Kidney (tissue), 13 donors: ENCODE measurements at regions not wholly inside any gene's neighbourhood (a gene's known extent, or its start where the extent isn't known, plus 50 kb on each side); places are given as distances from the start of the nearest gene placed in this dataset.

Experiments used
- DNase-seq, 5 donors: peaks; one replicate each; pipeline ENCODE4 v3.0.0-alpha.2; 2013 to 2020
- FAIRE-seq: peaks from 2 replicates; lab custom pipeline; 2012; peaks lifted over from hg19 to GRCh38; lab: Jason Lieb, UNC
- H3K27ac ChIP-seq, 2 donors: one replicate each; pipeline ENCODE4 v1.7.0; 2013; ENCODE audit warnings: low read depth in 2 of 2, low read length in 2 of 2, inconsistent platforms in 1 of 2
- H3K27me3 ChIP-seq: one replicate; pipeline ENCODE4 v1.7.1; 2013; ENCODE audit warnings: low read length, inconsistent platforms; ENCODE audit not compliant: control insufficient read depth, insufficient read depth
- H3K36me3 ChIP-seq, 3 donors: one replicate each; pipeline versions ENCODE4 v1.7.0 to v1.7.1; 2013; ENCODE audit warnings: low read length in 3 of 3, control low read depth in 1 of 3, inconsistent platforms in 1 of 3; ENCODE audit not compliant: insufficient read depth in 3 of 3, control insufficient read depth in 2 of 3
- H3K4me1 ChIP-seq, 3 donors: one replicate each; pipeline versions ENCODE4 v1.7.0 to v1.7.1; 2013; ENCODE audit warnings: low read length in 3 of 3, inconsistent platforms in 1 of 3, low read depth in 1 of 3; ENCODE audit not compliant: control insufficient read depth in 2 of 3, insufficient read depth in 2 of 3
- H3K4me3 ChIP-seq, 3 donors: one replicate each; pipeline versions ENCODE4 v1.7.0 to v1.8.1; 2013; ENCODE audit warnings: low read length in 3 of 3, control low read depth in 1 of 3, inconsistent platforms in 1 of 3
- H3K9ac ChIP-seq, 3 donors: one replicate each; pipeline versions ENCODE4 v1.7.0 to v1.7.1; 2013; ENCODE audit warnings: low read length in 3 of 3, control low read depth in 1 of 3, inconsistent platforms in 1 of 3
- H3K9me3 ChIP-seq, 3 donors: one replicate each; pipeline versions ENCODE4 v1.7.0 to v1.7.1; 2013; ENCODE audit warnings: low read length in 3 of 3, control low read depth in 1 of 3, inconsistent platforms in 1 of 3; ENCODE audit not compliant: control insufficient read depth in 2 of 3, insufficient read depth in 1 of 3
- intact Hi-C: fragments of 100-400 bp; cut with DNase I; formaldehyde crosslinking; loops from one replicate; pipeline ENCODE4 v1.11.1; 2022
- TF ChIP-seq, protein P1 (sequence below): IDR thresholded peaks from 3 replicates; pipeline ENCODE4 v1.5.1; 2012; ENCODE audit warnings: mild to moderate bottlenecking, moderate library complexity, borderline replicate concordance; ENCODE audit not compliant: insufficient read depth; ENCODE audit errors: extremely low read depth
- donor health status: control.
- donor health status: control.
- donor health status: control.
- donor health status: control.
- donor health status: control.
- donor health status: DM: yes; HTN: yes; CAD: no.
- donor health status: Normal renal cell carcinoma (clear cell type).

DNA sequence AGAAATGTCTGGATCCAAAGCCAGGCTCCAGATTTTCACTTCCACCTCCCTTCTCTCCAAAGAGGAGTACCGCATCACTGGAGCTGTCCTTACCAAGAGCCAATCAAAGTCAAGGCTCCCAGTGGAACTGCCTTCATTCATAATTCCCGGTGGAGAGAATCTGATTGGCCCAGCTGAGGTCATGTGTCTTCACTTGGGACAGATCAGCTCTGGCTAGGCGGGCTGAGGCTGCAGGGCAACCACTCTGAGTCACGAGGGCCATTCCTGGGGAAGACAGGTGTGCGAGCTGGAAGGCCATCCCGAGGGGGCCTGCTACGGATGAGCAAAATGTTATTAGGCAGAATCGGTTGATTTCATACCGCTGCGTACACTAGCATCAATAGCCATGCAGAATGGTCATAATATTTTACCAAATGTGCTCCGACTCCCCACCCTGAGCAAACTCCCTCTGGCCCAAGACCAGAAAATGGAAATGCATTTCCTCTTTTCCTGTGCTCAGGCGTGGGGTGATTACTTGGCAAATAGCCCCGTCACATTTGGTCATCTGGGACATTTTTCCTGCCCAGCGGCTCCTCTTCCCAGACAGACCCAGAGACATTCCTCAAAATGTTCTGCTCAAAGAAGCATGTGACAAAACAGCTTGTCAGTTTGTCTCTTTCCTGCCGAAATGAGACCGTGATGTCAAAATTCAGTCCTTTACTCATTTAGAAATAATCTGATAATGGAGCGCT, 111.1 kb downstream of the AIPL1 start:
- Histone ChIP-seq H3K4me3 (no peak overlapping the region), H3K4me1 (peaks cover 0 to 2% (median 0%) of the 10 kb centered on the region in 3 donors), H3K36me3 (no peaks in the 10 kb centered on the region), H3K27ac (no peak overlapping the region), H3K27me3 (no peaks in the 10 kb centered on the region), H3K9ac (no peak overlapping the region), H3K9me3 (no peaks in the 10 kb centered on the region)
- intact Hi-C loops = no loop called here
- FAIRE-seq = no peak
- DNase-seq = peak in 2 of 5 donors; percentile 6 to 15
- TF ChIP-seq, protein P1, sequence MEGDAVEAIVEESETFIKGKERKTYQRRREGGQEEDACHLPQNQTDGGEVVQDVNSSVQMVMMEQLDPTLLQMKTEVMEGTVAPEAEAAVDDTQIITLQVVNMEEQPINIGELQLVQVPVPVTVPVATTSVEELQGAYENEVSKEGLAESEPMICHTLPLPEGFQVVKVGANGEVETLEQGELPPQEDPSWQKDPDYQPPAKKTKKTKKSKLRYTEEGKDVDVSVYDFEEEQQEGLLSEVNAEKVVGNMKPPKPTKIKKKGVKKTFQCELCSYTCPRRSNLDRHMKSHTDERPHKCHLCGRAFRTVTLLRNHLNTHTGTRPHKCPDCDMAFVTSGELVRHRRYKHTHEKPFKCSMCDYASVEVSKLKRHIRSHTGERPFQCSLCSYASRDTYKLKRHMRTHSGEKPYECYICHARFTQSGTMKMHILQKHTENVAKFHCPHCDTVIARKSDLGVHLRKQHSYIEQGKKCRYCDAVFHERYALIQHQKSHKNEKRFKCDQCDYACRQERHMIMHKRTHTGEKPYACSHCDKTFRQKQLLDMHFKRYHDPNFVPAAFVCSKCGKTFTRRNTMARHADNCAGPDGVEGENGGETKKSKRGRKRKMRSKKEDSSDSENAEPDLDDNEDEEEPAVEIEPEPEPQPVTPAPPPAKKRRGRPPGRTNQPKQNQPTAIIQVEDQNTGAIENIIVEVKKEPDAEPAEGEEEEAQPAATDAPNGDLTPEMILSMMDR = no peak

DNA sequence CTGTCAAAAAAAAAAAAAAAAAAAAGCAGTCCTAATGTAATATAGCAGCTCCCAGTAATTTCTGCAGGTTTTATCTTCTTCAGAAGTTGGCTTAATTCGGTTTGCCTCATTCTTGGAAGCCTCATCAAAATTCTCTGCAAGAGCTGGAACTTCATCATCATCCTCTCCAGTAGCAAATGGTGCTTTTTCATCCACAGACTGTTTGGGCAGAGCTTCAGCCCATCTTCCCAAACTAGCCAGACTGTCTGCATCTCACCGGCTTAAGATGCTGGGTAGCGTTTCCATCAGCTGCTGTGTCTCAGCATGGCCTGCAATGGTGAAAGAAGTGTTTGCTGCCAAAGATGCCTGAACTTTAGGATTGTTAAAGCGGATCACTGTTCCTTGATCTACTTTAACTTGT, 112.6 kb downstream of the AIPL1 start:
- H3K4me1 ChIP-seq = peaks cover 0 to 2% (median 0%) of the 10 kb centered on the region in 3 donors
- no peaks in the 10 kb centered on the region for H3K9me3 ChIP-seq
- intact Hi-C loops = no loop called here
- no peaks in the 10 kb centered on the region for H3K27me3 ChIP-seq
- no peaks in the 10 kb centered on the region for H3K36me3 ChIP-seq
- FAIRE-seq (no peak), DNase-seq (no peak)
- TF ChIP-seq, protein P1 = no peak
- H3K27ac ChIP-seq = no peak overlapping the region
- no peak overlapping the region for H3K4me3 ChIP-seq
- no peak overlapping the region for H3K9ac ChIP-seq

DNA sequence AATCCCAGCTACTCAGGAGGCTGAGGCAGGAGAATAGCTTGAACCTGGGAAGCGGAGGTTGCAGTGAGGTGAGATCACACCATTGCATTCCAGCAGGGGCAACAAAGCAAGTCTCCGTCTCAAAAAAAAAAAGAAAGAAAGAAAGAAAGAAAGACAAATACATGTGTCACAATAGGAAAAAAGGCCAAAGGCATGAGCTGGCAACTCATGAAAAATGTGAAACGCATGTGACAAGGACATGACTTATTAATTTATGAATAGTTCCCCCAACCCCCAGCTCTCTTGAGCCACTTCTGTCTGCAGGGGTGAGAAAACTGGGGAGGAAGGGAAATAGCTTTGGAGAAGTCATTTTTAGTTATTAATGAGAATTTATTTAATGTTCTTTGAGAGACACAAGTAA, 120.6 kb downstream of the AIPL1 start:
- Histone ChIP-seq H3K27ac (no peak overlapping the region), H3K4me3 (no peak overlapping the region), H3K9me3 (no peaks in the 10 kb centered on the region), H3K27me3 (no peaks in the 10 kb centered on the region), H3K4me1 (no peaks in the 10 kb centered on the region), H3K36me3 (no peaks in the 10 kb centered on the region), H3K9ac (no peak overlapping the region)
- TF ChIP-seq, protein P1 = no peak
- no peak for DNase-seq
- intact Hi-C loops = no loop called here
- FAIRE-seq = no peak
